Panc1 (cell line): ENCODE measurements at regions not wholly inside any gene's neighbourhood (a gene's known extent, or its start where the extent isn't known, plus 50 kb on each side); places are given as distances from the start of the nearest gene placed in this dataset.

Source experiments
- ATAC-seq: fragments of 200-7000 bp; cut with Tn5 transposase; 2 replicates; pipeline ENCODE4 v1.9.1; 2020; ENCODE audit warnings: mild to moderate bottlenecking, moderate library complexity
- BruUV-seq: library from RNA; stranded (reverse); fragments of 400-500 nt; replicated peaks from 2 replicates; lab custom pipeline; 2021; lab: Mats Ljungman, UMichigan
- CTCF ChIA-PET: fragments of 300-600 bp; sonication (Branson Sonifier 250); formaldehyde crosslinking; loops from one replicate; lab custom pipeline; 2022; ENCODE audit warnings: antibody characterized with exemption; lab: Charles Lee
- POLR2A ChIA-PET: fragments of 300-600 bp; sonication (Branson Sonifier 250); formaldehyde crosslinking; loops from one replicate; lab custom pipeline; 2022; ENCODE audit warnings: antibody characterized with exemption; lab: Charles Lee
- DNase-seq: peaks from one replicate; pipeline ENCODE4 v3.0.0-alpha.2; 2010; ENCODE audit warnings: low read depth, low spot score
- H3K27ac ChIP-seq: 2 replicates; pipeline ENCODE4 v1.5.1; 2011; ENCODE audit warnings: mild to moderate bottlenecking, low read length, inconsistent platforms
- H3K27me3 ChIP-seq: fragments of 200-500 bp; sonication (Bioruptor generic); 2 replicates; pipeline ENCODE4 v1.6.0; 2014; ENCODE audit warnings: low read length, inconsistent platforms; ENCODE audit not compliant: control insufficient read depth, insufficient read depth
- H3K36me3 ChIP-seq: fragments of 200-500 bp; sonication (Bioruptor generic); 2 replicates; pipeline ENCODE4 v1.5.1; 2014; ENCODE audit warnings: inconsistent platforms, mild to moderate bottlenecking, low read length, moderate library complexity; ENCODE audit not compliant: control insufficient read depth, insufficient read depth
- H3K4me1 ChIP-seq: 2 replicates; pipeline ENCODE4 v1.5.1; 2011; ENCODE audit warnings: inconsistent platforms, mild to moderate bottlenecking, low read length, moderate library complexity; ENCODE audit not compliant: control insufficient read depth, insufficient read depth
- H3K4me3 ChIP-seq, 2 experiments: 2 replicates each; pipeline ENCODE4 v1.5.1; 2011 to 2012; ENCODE audit warnings: low read depth in 2 of 2, low read length in 2 of 2, mild to moderate bottlenecking in 2 of 2, inconsistent platforms in 1 of 2, moderate library complexity in 1 of 2
- H3K9me3 ChIP-seq: fragments of 200-500 bp; sonication (Bioruptor generic); 2 replicates; pipeline ENCODE4 v1.5.1; 2014; ENCODE audit warnings: low read depth, mild to moderate bottlenecking, inconsistent platforms, low read length, moderate library complexity; ENCODE audit not compliant: control insufficient read depth, insufficient read depth
- CTCF ChIP-seq: fragments of 450-650 bp; IDR thresholded peaks from 2 replicates; pipeline ENCODE4 v1.5.1; 2017; ENCODE audit warnings: mild to moderate bottlenecking
- POLR2AphosphoS5 ChIP-seq: IDR thresholded peaks from 2 replicates; pipeline ENCODE4 v1.6.1; 2012; ENCODE audit warnings: mild to moderate bottlenecking, low read depth, low read length, moderate library complexity
- REST ChIP-seq, 2 experiments: IDR thresholded peaks; 2 replicates each; pipeline ENCODE4 v1.6.1; 2011 to 2012; ENCODE audit warnings: low read depth in 2 of 2, control low read depth in 1 of 2, low read length in 1 of 2, mild to moderate bottlenecking in 1 of 2, moderate library complexity in 1 of 2; ENCODE audit not compliant: insufficient read depth in 1 of 2
- SIN3A ChIP-seq: IDR thresholded peaks from 2 replicates; pipeline ENCODE4 v1.6.1; 2012; ENCODE audit warnings: low read depth, mild to moderate bottlenecking, low read length, moderate library complexity, borderline replicate concordance; ENCODE audit not compliant: insufficient read depth
- TCF7L2 ChIP-seq: IDR thresholded peaks from 2 replicates; pipeline ENCODE4 v1.6.1; 2011; ENCODE audit warnings: mild to moderate bottlenecking, low read depth, low read length, inconsistent platforms
- in situ Hi-C: cut with HindIII; loops from 2 replicates; pipeline ENCODE4 v1.10.0; 2016; ENCODE audit warnings: low sequenced_read_pairs, low pct_unique_long_range_greater_than_20kb
- intact Hi-C: fragments of 100-400 bp; cut with micrococcal nuclease; formaldehyde crosslinking; loops from one replicate; pipeline ENCODE4 v1.10.0; 2022; ENCODE audit not compliant: unreplicated experiment

- no peak for DNase-seq
- intact Hi-C loops = loop anchor here (2.0 kb wide), 1 partner anchor 16 kb away; no protein-coding TSS in a partner anchor
- TF ChIP-seq SIN3A (no peak), CTCF (no peak), REST (IDR thresholded peaks at IDR 0.05; ENCODE audit: insufficient read depth in 1 of 2, low read depth in 2 of 2, low read length in 1 of 2) (no peak), TCF7L2 (no peak), POLR2AphosphoS5 (no peak)
- in situ Hi-C loops = no loop called here
- Histone ChIP-seq H3K9me3 (no peaks in the 10 kb centered on the region), H3K27me3 (no peaks in the 10 kb centered on the region), H3K27ac (no peak overlapping the region), H3K4me1 (no peaks in the 10 kb centered on the region), H3K36me3 (no peaks in the 10 kb centered on the region), H3K4me3 (no peak overlapping the region)
- ATAC-seq = no peak
- ChIA-PET POLR2A (no interaction called here), CTCF (no interaction called here)
- BruUV-seq = no TSS peak
These were observed 182.4 kb downstream of the RASEF start for GRCh38 chr9:82880336-82881050.

GRCh38 chr9:82882138-82882537 is 180.8 kb downstream of the RASEF start:
- DNase-seq (no peak), ATAC-seq (no peak)
- intact Hi-C loops = no loop called here
- H3K4me1 ChIP-seq = no peaks in the 10 kb centered on the region
- no peaks in the 10 kb centered on the region for H3K36me3 ChIP-seq
- no peak overlapping the region for H3K27ac ChIP-seq
- CTCF ChIA-PET = no interaction called here
- no TSS peak for BruUV-seq
- H3K9me3 ChIP-seq = no peaks in the 10 kb centered on the region
- no peaks in the 10 kb centered on the region for H3K27me3 ChIP-seq
- no peak overlapping the region for H3K4me3 ChIP-seq
- POLR2A ChIA-PET = no interaction called here
- in situ Hi-C loops = no loop called here
- TF ChIP-seq SIN3A (no peak), TCF7L2 (no peak), POLR2AphosphoS5 (no peak), CTCF (no peak), REST (IDR thresholded peaks at IDR 0.05; ENCODE audit: insufficient read depth in 1 of 2, low read depth in 2 of 2, low read length in 1 of 2) (no peak)
